Lung (tissue), 11 donors: ENCODE measurements at regions not wholly inside any gene's neighbourhood (a gene's known extent, or its start where the extent isn't known, plus 50 kb on each side); places are given as distances from the start of the nearest gene placed in this dataset.
A peak's percentile ranks its signal among the peaks of the same experiment; 100 is the strongest.

Experiments used
- ATAC-seq: fragments of 200-7000 bp; cut with Tn5 transposase; one replicate; pipeline ENCODE4 v1.9.1; 2020; ENCODE audit warnings: moderate number of reproducible peaks; ENCODE audit not compliant: insufficient read depth, low FRiP score
- DNase-seq, 3 donors: peaks; one replicate each; pipeline ENCODE4 v3.0.0-alpha.2; 2013 to 2017
- H3K27ac ChIP-seq, 2 donors: one replicate each; pipeline ENCODE4 v1.5.1; 2013; ENCODE audit warnings: mild to moderate bottlenecking in 2 of 2, moderate library complexity in 2 of 2, control low read depth in 1 of 2, inconsistent platforms in 1 of 2, low read depth in 1 of 2, low read length in 1 of 2
- H3K27me3 ChIP-seq, 3 donors: one replicate each; pipeline ENCODE4 v1.5.1; 2013; ENCODE audit warnings: low read length in 2 of 3; ENCODE audit not compliant: control insufficient read depth in 3 of 3, insufficient read depth in 3 of 3
- H3K36me3 ChIP-seq, 4 donors: one replicate each; pipeline ENCODE4 v1.5.1; 2013; ENCODE audit warnings: low read length in 4 of 4, mild to moderate bottlenecking in 1 of 4, moderate library complexity in 1 of 4; ENCODE audit not compliant: control insufficient read depth in 4 of 4, insufficient read depth in 4 of 4
- H3K4me1 ChIP-seq, 5 donors: one replicate each; pipeline ENCODE4 v1.5.1; 2013; ENCODE audit warnings: low read length in 5 of 5, mild to moderate bottlenecking in 2 of 5, moderate library complexity in 1 of 5; ENCODE audit not compliant: control insufficient read depth in 5 of 5, insufficient read depth in 5 of 5
- H3K4me3 ChIP-seq: one replicate; pipeline ENCODE4 v1.5.1; 2013; ENCODE audit warnings: mild to moderate bottlenecking, control low read depth, moderate library complexity
- H3K9ac ChIP-seq, 2 donors: one replicate each; pipeline ENCODE4 v1.5.1; 2013; ENCODE audit warnings: low read length in 2 of 2, control low read depth in 1 of 2; ENCODE audit not compliant: insufficient read depth in 1 of 2
- H3K9me3 ChIP-seq, 4 donors: one replicate each; pipeline ENCODE4 v1.5.1; 2013; ENCODE audit warnings: low read length in 3 of 4, mild to moderate bottlenecking in 1 of 4, moderate library complexity in 1 of 4; ENCODE audit not compliant: control insufficient read depth in 4 of 4, insufficient read depth in 3 of 4
- CTCF ChIP-seq: IDR thresholded peaks from 2 replicates; pipeline ENCODE4 v1.5.1; 2012; ENCODE audit warnings: mild to moderate bottlenecking; ENCODE audit errors: control extremely low read depth, extremely low read depth
- whole genome bisulfite sequencing, 2 donors: extraction: QIAGEN DNeasy Blood & Tissue Kit; methylation state at CpG; one replicate each; pipeline ENCODE4 v1.1.7; 2013; 5-methylcytosine and 5-hydroxymethylcytosine counted together
- donor health status: control.
- donor health status: control.
- donor health status: Bipolar disorder and iron deficiency.
- donor health status: healthy.
- donor health status: DM: yes; HTN: yes; CAD: no.

DNA sequence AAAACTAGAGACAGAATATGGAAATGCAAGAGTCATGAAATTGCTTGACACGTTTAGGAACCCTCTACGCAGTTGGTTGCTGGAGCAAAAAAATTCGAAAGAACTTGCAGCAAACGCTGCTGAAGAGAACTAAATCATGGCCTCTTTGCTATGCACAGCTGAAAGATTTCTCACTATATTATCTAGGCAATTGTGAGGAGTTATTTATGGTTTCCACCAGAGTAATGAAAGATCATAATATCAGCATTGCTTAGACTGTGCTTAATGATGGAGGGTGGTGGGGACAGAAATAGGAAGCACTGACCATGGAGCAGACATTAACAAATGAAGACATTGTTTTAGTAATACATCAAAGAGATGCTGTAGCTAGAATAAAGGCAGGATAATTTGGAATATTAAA is 593.4 kb upstream of the ZNF717 start:
- no peak overlapping the region for H3K27ac ChIP-seq
- no peaks in the 10 kb centered on the region for H3K27me3 ChIP-seq
- H3K36me3 ChIP-seq: no peaks in the 10 kb centered on the region
- H3K4me1 ChIP-seq: peaks cover 0 to 1% (median 0%) of the 10 kb centered on the region in 5 donors
- ATAC-seq (no peak), DNase-seq (no peak)
- H3K4me3 ChIP-seq: no peak overlapping the region
- WGBS, 2 donors: 89 to 90% methylated on average over 4 of the region's 4 CpGs
- H3K9me3 ChIP-seq: no peaks in the 10 kb centered on the region
- H3K9ac ChIP-seq: no peak overlapping the region
- TF ChIP-seq CTCF: no peak

DNA sequence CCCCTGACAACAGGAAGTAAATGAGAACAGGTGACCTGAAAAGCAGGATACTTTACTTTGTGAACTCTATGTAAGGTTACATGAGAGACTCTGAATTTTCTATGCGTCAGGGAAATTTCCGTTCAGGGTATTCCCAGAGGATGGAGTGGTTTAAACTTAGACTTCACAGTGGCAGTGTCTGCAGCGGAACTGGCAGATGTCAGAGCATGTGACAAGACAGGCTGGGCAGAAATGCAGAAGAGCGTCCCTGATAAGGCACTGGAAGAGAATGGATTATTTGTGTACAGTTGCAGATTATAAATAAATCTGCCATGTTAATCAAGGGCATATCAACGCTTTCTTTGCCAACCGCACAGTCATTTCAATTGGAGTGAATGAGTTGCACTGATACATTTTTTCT is 598.4 kb upstream of the ZNF717 start:
- no peaks in the 10 kb centered on the region for H3K27me3 ChIP-seq
- DNase-seq (peak in 1 of 3 donors; percentile 15), ATAC-seq (no peak)
- H3K4me1 ChIP-seq: peaks cover 0 to 3% (median 0%) of the 10 kb centered on the region in 5 donors
- TF ChIP-seq CTCF: no peak
- peaks cover 0 to 2% (median 0%) of the 10 kb centered on the region in 4 donors for H3K9me3 ChIP-seq
- H3K27ac ChIP-seq: no peak overlapping the region
- WGBS, 2 donors: 72 to 74% methylated on average over 6 of the region's 6 CpGs
- H3K9ac ChIP-seq: no peak overlapping the region
- H3K4me3 ChIP-seq: no peak overlapping the region
- no peaks in the 10 kb centered on the region for H3K36me3 ChIP-seq

GRCh38 chr3:76387000-76387399 is 601.7 kb upstream of the ZNF717 start:
- Histone ChIP-seq H3K27me3 (no peaks in the 10 kb centered on the region), H3K4me3 (no peak overlapping the region), H3K9me3 (peaks cover 0 to 2% (median 0%) of the 10 kb centered on the region in 4 donors), H3K36me3 (no peaks in the 10 kb centered on the region), H3K27ac (no peak overlapping the region), H3K9ac (no peak overlapping the region), H3K4me1 (peaks cover 0 to 3% (median 0%) of the 10 kb centered on the region in 5 donors)
- DNase-seq (no peak), ATAC-seq (no peak)
- TF ChIP-seq CTCF: no peak
- WGBS, 2 donors: 80 to 83% methylated on average over 2 of the region's 2 CpGs

DNA sequence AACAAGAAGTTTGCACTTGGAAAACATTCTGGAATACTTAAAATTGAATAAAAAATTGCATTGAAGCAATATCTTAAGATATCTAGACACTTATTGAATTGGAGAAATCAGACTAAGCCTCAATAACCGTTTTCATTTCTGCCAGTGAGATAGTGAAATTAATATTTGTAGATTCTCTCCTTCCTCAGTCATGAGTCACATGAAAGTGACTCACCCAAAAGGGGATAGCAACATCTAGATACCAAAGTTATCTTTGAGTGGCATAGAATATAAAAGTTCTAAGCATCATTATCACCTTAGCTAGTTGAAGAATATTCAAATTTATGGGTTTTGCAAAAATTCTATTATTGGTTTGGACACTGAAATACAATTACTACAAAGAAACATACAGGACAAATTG is 614.8 kb upstream of the ZNF717 start:
- H3K4me1 ChIP-seq: no peaks in the 10 kb centered on the region
- ATAC-seq (no peak), DNase-seq (no peak)
- no peak overlapping the region for H3K9ac ChIP-seq
- H3K9me3 ChIP-seq: no peaks in the 10 kb centered on the region
- H3K36me3 ChIP-seq: no peaks in the 10 kb centered on the region
- H3K4me3 ChIP-seq: no peak overlapping the region
- WGBS, 2 donors: 69 to 79% methylated on average over 1 of the region's 1 CpG
- H3K27me3 ChIP-seq: no peaks in the 10 kb centered on the region
- no peak for TF ChIP-seq CTCF
- H3K27ac ChIP-seq: no peak overlapping the region
